CD4-positive, alpha-beta T cell treated with Interleukin-4 for 1 hour (primary cell): ENCODE measurements at regions not wholly inside any gene's neighbourhood (a gene's known extent, or its start where the extent isn't known, plus 50 kb on each side); places are given as distances from the start of the nearest gene placed in this dataset.

Source experiments
- DNase-seq, 2 donors: peaks; one replicate each; pipeline ENCODE4 v3.0.0-alpha.2; 2020 to 2022

GRCh38 chr5:155068616-155069100, 55.1 kb downstream of the KIF4B start:
- DNase-seq: no peak

GRCh38 chr5:155069961-155070360, 56.4 kb downstream of the KIF4B start:
- no peak for DNase-seq

- DNase-seq: no peak
Measured at GRCh38 chr5:155070781-155071180, 57.2 kb downstream of the KIF4B start.

- no peak for DNase-seq
Measured at GRCh38 chr5:155076379-155076778, 62.8 kb downstream of the KIF4B start.

- DNase-seq: no peak
Measured at GRCh38 chr5:155079698-155080097, 66.1 kb downstream of the KIF4B start.

- DNase-seq: no peak
Measured at GRCh38 chr5:155080721-155081120, 67.2 kb downstream of the KIF4B start.

- DNase-seq: no peak
Measured at GRCh38 chr5:155081618-155082017, 68.1 kb downstream of the KIF4B start.

- no peak for DNase-seq
Measured at GRCh38 chr5:155082401-155082800, 68.8 kb downstream of the KIF4B start.

- DNase-seq: no peak
Measured at GRCh38 chr5:155085282-155085989, 71.9 kb downstream of the KIF4B start.

GRCh38 chr5:155087036-155087435, 73.5 kb downstream of the KIF4B start:
- no peak for DNase-seq

- no peak for DNase-seq
Measured at GRCh38 chr5:155088811-155089210, 75.3 kb downstream of the KIF4B start.

- no peak for DNase-seq
Measured at GRCh38 chr5:155089643-155090042, 76.1 kb downstream of the KIF4B start.

GRCh38 chr5:155091063-155091648, 77.6 kb downstream of the KIF4B start:
- no peak for DNase-seq

- DNase-seq: no peak
Measured at GRCh38 chr5:155091768-155092717, 78.5 kb downstream of the KIF4B start.

GRCh38 chr5:155094455-155094854, 80.9 kb downstream of the KIF4B start:
- no peak for DNase-seq

GRCh38 chr5:155097995-155098394, 84.4 kb downstream of the KIF4B start:
- DNase-seq: no peak

GRCh38 chr5:155098433-155098832, 84.9 kb downstream of the KIF4B start:
- DNase-seq: no peak

GRCh38 chr5:155101697-155102096, 88.1 kb downstream of the KIF4B start:
- DNase-seq: no peak

GRCh38 chr5:155103146-155103545, 89.6 kb downstream of the KIF4B start:
- DNase-seq: no peak

GRCh38 chr5:155104441-155104840, 90.9 kb downstream of the KIF4B start:
- no peak for DNase-seq

GRCh38 chr5:155106221-155106620, 92.7 kb downstream of the KIF4B start:
- no peak for DNase-seq

GRCh38 chr5:155113888-155114287, 100.3 kb downstream of the KIF4B start:
- DNase-seq: no peak

- DNase-seq: no peak
Measured at GRCh38 chr5:155114655-155115054, 101.1 kb downstream of the KIF4B start.
